ENCODE measurements at regions not wholly inside any gene's neighbourhood (a gene's known extent, or its start where the extent isn't known, plus 50 kb on each side); places are given as distances from the start of the nearest gene placed in this dataset.

GRCh38 chr12:90299121-90299520, 590.5 kb upstream of the ATP2B1 start:
- Histone ChIP-seq H3K9me1 (replicated peaks; ENCODE audit: control insufficient read depth, extremely low read depth, insufficient read depth, low read length) (no peaks in the 10 kb centered on the region), H3K27ac (ENCODE audit: insufficient read depth, low read depth, low read length) (no peak overlapping the region), H3K36me3 (ENCODE audit: control insufficient read depth in 2 of 2, extremely low read depth in 1 of 2, insufficient read depth in 2 of 2, low read length in 2 of 2) (no peaks in the 10 kb centered on the region), H3K9me3 (replicated peaks; ENCODE audit: control insufficient read depth, insufficient read depth, low read length) (no peaks in the 10 kb centered on the region), H3K9ac (replicated peaks; ENCODE audit: extremely low read depth, insufficient read depth, low read length) (no peak overlapping the region), H4K20me1 (replicated peaks; ENCODE audit: control insufficient read depth, extremely low read depth, insufficient read depth, low read length) (no peaks in the 10 kb centered on the region), H2AFZ (ENCODE audit: low read depth, low read length) (no peak overlapping the region), H3K79me2 (ENCODE audit: control insufficient read depth, insufficient read depth, low read length) (no peaks in the 10 kb centered on the region), H3K4me3 (replicated peaks in 1 of 3; ENCODE audit: insufficient read depth in 1 of 3, low read depth in 1 of 3, low read length in 3 of 3) (no peak overlapping the region), H3K4me1 (ENCODE audit: control insufficient read depth, extremely low read depth, insufficient read depth, low read length) (no peaks in the 10 kb centered on the region), H3K4me2 (ENCODE audit: insufficient read depth, low read length) (no peak overlapping the region), H3K27me3 (ENCODE audit: control insufficient read depth in 2 of 2, insufficient read depth in 2 of 2, low read length in 2 of 2) (no peaks in the 10 kb centered on the region)
- BruUV-seq (replicated peaks): no TSS peak
- CTCF ChIA-PET: no interaction called here
- intact Hi-C loops (cut with micrococcal nuclease): no loop called here
- FAIRE-seq (no peak), DNase-seq (ENCODE audit: low read depth, low spot score) (peak; percentile 20)
- POLR2A ChIA-PET: no interaction called here
- TF ChIP-seq GATA2 (IDR thresholded peaks at IDR 0.05; ENCODE audit: insufficient read depth, insufficient read length, low read depth, low read length) (no peak), MYC (IDR thresholded peaks at IDR 0.05; ENCODE audit: low read depth, low read length) (no peak), JUN (IDR thresholded peaks at IDR 0.05; ENCODE audit: borderline replicate concordance, insufficient read depth, insufficient read length, low read depth) (no peak), MAX (IDR thresholded peaks at IDR 0.05; ENCODE audit: insufficient read depth, insufficient read length) (no peak), FOS (IDR thresholded peaks at IDR 0.05; ENCODE audit: borderline replicate concordance, insufficient read depth, low read length) (no peak), CTCF (IDR thresholded peaks at IDR 0.05; ENCODE audit: extremely low read depth in 1 of 2, insufficient read depth in 1 of 2, low read depth in 1 of 2, low read length in 2 of 2) (no peak), POLR2AphosphoS5 (IDR thresholded peaks at IDR 0.05; ENCODE audit: insufficient read depth, low read depth, low read length) (no peak), POLR2A (IDR thresholded peaks at IDR 0.05; ENCODE audit: low read depth, low read length) (no peak), EZH2 (IDR thresholded peaks at IDR 0.05; ENCODE audit: borderline replicate concordance, low read depth, low read length, severe bottlenecking) (no peak)
- dilution Hi-C loops (cut with MboI; ENCODE audit: extremely low pct_ligation_motif_present, low sequenced_read_pairs): no loop called here
